C4-2B (cell line): ENCODE measurements at regions not wholly inside any gene's neighbourhood (a gene's known extent, or its start where the extent isn't known, plus 50 kb on each side); places are given as distances from the start of the nearest gene placed in this dataset.

ENCODE experiments used
- H3K27ac ChIP-seq: fragments of 450-650 bp; 2 replicates; pipeline ENCODE4 v1.5.1; 2017
- CTCF ChIP-seq: fragments of 450-650 bp; conservative IDR thresholded peaks from 2 replicates; pipeline ENCODE4 v1.5.1; 2017; ENCODE audit warnings: mild to moderate bottlenecking
- ZFX ChIP-seq: fragments of 450-650 bp; IDR thresholded peaks from 2 replicates; pipeline ENCODE4 v1.6.1; 2017

GRCh38 chr2:37788602-37789209 lies 117.3 kb upstream of the CDC42EP3 start:
- H3K27ac ChIP-seq = no peak overlapping the region
- TF ChIP-seq CTCF = no peak
- TF ChIP-seq ZFX = no peak

- TF ChIP-seq CTCF (no peak), ZFX (no peak)
- no peak overlapping the region for H3K27ac ChIP-seq
Observed at GRCh38 chr2:37790019-37790418, 118.6 kb upstream of the CDC42EP3 start.

GRCh38 chr2:37790462-37790861 lies 119.0 kb upstream of the CDC42EP3 start:
- TF ChIP-seq CTCF = no peak
- no peak for TF ChIP-seq ZFX

DNA sequence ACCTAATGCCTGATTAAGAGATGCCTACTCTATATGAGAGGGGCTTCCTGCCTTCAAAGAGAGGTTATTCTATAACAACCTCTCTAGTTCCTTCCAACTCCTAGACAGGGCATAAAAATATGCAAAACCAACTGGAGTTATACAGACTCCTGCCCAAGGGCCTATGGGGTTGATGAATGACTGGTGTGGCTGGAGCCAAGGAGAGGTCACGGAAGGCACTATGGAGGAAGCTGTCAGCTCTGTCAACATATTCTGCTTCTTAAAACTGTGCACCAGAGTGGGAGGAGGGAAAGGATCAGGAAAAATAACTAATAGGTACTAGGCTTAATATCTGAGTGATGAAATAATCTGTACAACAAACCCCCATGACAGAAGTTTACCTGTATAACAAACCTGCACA lies 120.9 kb upstream of the CDC42EP3 start:
- TF ChIP-seq CTCF (no peak), ZFX (no peak)
- no peak overlapping the region for H3K27ac ChIP-seq

More at GRCh38 chr2:37790462-37790861, 119.0 kb upstream of the CDC42EP3 start:
- no peak overlapping the region for H3K27ac ChIP-seq

- H3K27ac ChIP-seq = no peak overlapping the region
- TF ChIP-seq ZFX = no peak
- no peak for TF ChIP-seq CTCF
Observed at GRCh38 chr2:37793004-37793403, 121.6 kb upstream of the CDC42EP3 start.

- TF ChIP-seq ZFX = no peak
- TF ChIP-seq CTCF = no peak
- H3K27ac ChIP-seq = no peak overlapping the region
Observed at GRCh38 chr2:37794717-37795116, 123.3 kb upstream of the CDC42EP3 start.

GRCh38 chr2:37795456-37795855 lies 124.0 kb upstream of the CDC42EP3 start:
- H3K27ac ChIP-seq = no peak overlapping the region
- TF ChIP-seq CTCF (no peak), ZFX (no peak)
